BE2C (cell line): ENCODE measurements at regions not wholly inside any gene's neighbourhood (a gene's known extent, or its start where the extent isn't known, plus 50 kb on each side); places are given as distances from the start of the nearest gene placed in this dataset.

Experiments
- DNase-seq: peaks from one replicate; pipeline ENCODE4 v3.0.0-alpha.2; 2020
- H3K27me3 ChIP-seq: fragments of 250-450 bp; sonication (Bioruptor Pico); 2 replicates; pipeline ENCODE4 v1.5.1; 2020; ENCODE audit warnings: mild to moderate bottlenecking
- H3K36me3 ChIP-seq: fragments of 250-450 bp; sonication (Bioruptor Pico); 2 replicates; pipeline ENCODE4 v1.5.1; 2020; ENCODE audit warnings: mild to moderate bottlenecking
- H3K4me1 ChIP-seq: fragments of 250-450 bp; sonication (Bioruptor Pico); 2 replicates; pipeline ENCODE4 v1.5.1; 2020
- H3K4me3 ChIP-seq: 2 replicates; pipeline ENCODE4 v1.5.1; 2011; ENCODE audit warnings: low read depth, low read length
- H3K9me3 ChIP-seq: fragments of 250-450 bp; sonication (Bioruptor Pico); 2 replicates; pipeline ENCODE4 v1.5.1; 2020
- CTCF ChIP-seq: IDR thresholded peaks from 2 replicates; pipeline ENCODE4 v1.5.1; 2012; ENCODE audit warnings: mild to moderate bottlenecking, low read depth, low read length

- Histone ChIP-seq H3K4me1 (peaks cover 3% of the 10 kb centered on the region), H3K4me3 (no peak overlapping the region), H3K9me3 (no peaks in the 10 kb centered on the region), H3K27me3 (no peaks in the 10 kb centered on the region), H3K36me3 (no peaks in the 10 kb centered on the region)
- TF ChIP-seq CTCF: no peak
- no peak for DNase-seq
Measured at GRCh38 chr20:58053391-58054055, 174.9 kb downstream of the ANKRD60 start.

- Histone ChIP-seq H3K4me3 (no peak overlapping the region), H3K4me1 (peaks cover 13% of the 10 kb centered on the region), H3K36me3 (no peaks in the 10 kb centered on the region), H3K27me3 (no peaks in the 10 kb centered on the region), H3K9me3 (no peaks in the 10 kb centered on the region)
- no peak for TF ChIP-seq CTCF
- DNase-seq: no peak
Measured at GRCh38 chr20:58051367-58051766, 177.1 kb downstream of the ANKRD60 start.

DNA sequence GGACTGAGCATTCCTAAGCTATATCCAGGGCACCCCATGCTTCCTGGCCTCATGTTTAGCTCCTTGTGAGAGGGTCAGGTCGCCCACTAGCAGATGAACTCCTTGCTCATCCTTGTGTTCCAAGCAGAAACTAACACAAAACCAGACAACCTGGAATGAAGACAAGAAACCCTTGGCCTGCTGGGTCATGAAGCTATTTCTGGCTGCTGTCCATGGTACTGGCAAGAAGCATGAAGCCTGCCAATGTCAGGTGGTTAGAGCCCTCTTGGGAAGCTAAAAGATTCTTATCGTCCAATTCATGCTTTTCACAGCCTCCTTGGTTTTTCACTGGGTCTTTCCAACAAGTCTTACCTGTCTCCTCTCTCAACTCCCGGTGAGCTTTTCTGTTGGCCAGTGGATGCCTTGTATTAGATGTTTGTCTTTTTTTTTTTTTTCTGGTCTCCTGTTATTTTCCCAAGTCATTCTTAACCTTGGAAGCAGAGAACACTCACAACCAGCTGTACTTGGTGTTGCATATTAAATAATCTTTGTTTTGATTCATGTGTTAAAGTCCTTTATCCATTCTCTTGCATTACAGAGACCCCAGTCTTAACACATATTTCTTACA, 180.3 kb downstream of the ANKRD60 start:
- Histone ChIP-seq H3K4me1 (peaks cover 22% of the 10 kb centered on the region), H3K27me3 (no peaks in the 10 kb centered on the region), H3K9me3 (no peaks in the 10 kb centered on the region), H3K36me3 (no peaks in the 10 kb centered on the region), H3K4me3 (peak overlapping the region; percentile 28)
- TF ChIP-seq CTCF: no peak
- peak; percentile 68 for DNase-seq

- no peak overlapping the region for H3K4me3 ChIP-seq
- H3K27me3 ChIP-seq: no peaks in the 10 kb centered on the region
- peaks cover 22% of the 10 kb centered on the region for H3K4me1 ChIP-seq
- no peak for TF ChIP-seq CTCF
- DNase-seq: no peak
- H3K36me3 ChIP-seq: no peaks in the 10 kb centered on the region
- no peaks in the 10 kb centered on the region for H3K9me3 ChIP-seq
Measured at GRCh38 chr20:58046311-58046710, 182.1 kb downstream of the ANKRD60 start.

DNA sequence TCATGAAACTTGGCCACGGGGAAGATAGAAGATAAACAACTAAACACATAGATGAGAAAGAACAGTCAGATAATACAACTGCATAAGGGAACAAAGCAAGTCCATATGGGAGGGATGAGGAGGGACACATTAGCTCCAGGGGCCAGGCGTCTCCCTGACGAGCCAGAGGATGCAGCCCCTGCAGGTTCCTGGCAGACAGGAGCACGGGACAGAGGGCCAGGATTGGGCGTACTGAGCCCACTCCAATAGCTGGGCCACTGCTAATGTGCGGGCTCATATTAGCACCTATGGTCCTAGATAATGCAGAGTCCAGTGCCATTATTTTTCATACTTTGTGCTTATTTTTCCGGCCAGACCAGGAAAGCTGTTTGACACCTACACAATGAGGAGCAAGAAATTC, 182.9 kb downstream of the ANKRD60 start:
- no peak for DNase-seq
- H3K36me3 ChIP-seq: no peaks in the 10 kb centered on the region
- no peaks in the 10 kb centered on the region for H3K27me3 ChIP-seq
- no peaks in the 10 kb centered on the region for H3K9me3 ChIP-seq
- no peak for TF ChIP-seq CTCF
- no peak overlapping the region for H3K4me3 ChIP-seq
- H3K4me1 ChIP-seq: peaks cover 22% of the 10 kb centered on the region

DNA sequence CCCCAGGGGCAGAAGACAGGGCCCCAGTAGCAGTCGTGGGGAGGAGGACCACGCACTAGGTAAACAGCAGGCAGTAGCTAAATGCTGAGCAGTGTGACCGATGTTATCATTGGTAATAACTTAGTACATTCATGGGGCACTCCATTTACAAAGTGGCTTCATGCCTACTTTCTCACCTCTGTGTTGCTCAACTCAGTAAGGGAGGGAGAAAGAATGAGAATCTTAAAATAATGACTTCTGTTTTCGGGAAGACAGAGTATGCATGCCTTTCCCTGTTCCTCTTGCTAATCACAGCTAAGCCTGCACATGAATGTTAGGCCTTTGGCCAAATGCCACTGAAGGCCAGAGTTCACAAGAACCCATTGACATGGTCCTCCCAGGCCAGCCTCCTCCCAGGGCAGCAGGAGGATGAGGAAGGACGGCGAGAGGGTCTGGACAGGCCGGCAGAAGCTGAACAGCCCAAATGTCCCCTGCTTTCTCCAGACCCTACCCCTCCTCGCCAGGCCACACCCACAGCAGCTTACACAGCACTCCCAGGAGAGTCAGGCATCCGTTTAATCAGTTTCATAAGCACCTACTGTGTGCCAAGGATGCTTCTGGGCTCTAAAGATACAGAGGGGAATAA, 183.4 kb downstream of the ANKRD60 start:
- DNase-seq: no peak
- H3K4me3 ChIP-seq: no peak overlapping the region
- H3K4me1 ChIP-seq: peaks cover 25% of the 10 kb centered on the region
- no peaks in the 10 kb centered on the region for H3K27me3 ChIP-seq
- H3K9me3 ChIP-seq: no peaks in the 10 kb centered on the region
- no peaks in the 10 kb centered on the region for H3K36me3 ChIP-seq
- TF ChIP-seq CTCF: no peak
